NCI-H128 (cell line): ENCODE measurements at regions not wholly inside any gene's neighbourhood (a gene's known extent, or its start where the extent isn't known, plus 50 kb on each side); places are given as distances from the start of the nearest gene placed in this dataset.
"Not testable (repeated sequence)": the region's sequence is repeated elsewhere in the genome, so short reads cannot be mapped to it uniquely, and the experiment has no call there.

Experiments
- DNase-seq: peaks from one replicate; lab custom pipeline; 2025; ENCODE audit not compliant: unreplicated experiment; lab: John Stamatoyannopoulos, UW

DNA sequence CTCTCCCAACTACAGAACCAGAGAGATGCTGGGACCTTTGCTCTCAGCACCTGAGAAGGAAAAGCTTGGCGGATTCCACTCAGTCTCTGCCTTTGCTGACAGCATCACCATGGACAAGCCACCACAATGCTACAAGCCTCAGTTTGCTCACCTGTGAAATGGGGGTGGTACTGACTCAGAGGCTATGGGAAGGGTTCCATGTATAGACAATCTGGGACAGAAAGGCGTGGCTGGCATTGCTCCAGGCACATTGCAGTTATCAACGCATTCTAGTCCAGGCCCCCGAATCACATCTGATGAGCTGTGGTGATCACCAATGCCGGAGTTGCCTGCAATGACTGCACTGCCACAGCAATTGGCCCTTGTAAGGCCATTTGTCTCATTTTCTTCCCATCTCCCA lies 72.6 kb downstream of the ISX start:
- no peak for DNase-seq

DNA sequence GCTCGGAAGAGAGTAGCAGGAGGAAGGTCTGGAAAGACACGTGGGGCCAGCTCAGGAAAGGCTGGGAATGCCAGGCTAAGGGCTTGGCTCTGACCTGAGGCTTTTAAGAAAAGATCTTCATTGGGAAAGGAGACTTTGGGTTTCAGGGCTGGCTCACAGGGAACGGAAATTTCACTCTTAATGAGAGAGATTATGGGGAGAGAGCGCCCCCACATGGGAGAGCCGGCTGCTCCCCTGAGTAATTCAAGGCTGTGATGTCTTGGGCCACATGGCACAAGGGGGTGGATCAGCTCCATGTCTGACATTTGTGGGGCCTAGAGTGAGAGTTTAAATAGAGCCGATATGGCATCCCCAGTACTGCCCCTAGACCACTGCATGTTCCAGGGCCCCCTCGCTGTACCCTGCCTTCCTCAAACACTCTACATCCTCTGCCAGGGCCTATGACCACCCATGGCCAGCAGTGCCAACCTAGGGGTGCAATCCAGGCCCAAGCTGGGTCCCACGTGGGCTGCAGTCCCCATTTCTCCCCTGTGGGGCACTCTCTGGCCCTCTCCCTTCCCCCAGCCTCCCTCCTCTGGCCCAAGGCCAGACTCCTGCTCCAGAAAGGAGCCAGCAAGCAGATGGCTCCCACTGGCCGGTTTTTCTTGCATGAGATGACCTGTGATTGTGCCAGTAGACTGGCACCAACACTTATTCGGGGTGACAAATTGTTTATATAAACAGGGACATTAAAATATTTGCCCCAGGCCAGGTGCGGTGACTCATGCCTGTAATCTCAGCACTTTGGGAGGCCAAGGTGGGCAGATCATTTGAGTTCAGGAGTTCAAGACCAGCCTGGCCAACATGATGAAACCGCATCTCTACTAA lies 75.2 kb downstream of the ISX start:
- no peak for DNase-seq

DNA sequence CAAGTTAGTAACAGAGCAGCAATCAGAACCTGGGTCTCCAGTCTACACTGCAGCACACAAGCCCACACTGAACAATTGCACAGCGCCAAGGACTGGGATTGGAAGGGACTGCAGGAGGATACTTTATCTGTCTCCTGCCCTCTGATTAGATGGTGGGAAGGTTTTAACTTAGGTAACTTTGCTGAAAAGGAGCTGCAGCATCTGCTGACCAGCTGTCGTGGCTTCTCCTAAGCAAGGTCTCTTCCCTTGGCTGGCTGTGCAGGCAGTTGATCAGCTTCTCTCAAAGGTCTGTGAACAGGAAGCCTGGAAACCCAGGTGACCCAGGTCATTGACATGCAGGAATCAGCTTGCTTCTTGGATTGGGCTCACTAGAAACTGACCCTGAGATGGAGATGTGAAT lies 82.4 kb downstream of the ISX start:
- DNase-seq, result no peak

DNA sequence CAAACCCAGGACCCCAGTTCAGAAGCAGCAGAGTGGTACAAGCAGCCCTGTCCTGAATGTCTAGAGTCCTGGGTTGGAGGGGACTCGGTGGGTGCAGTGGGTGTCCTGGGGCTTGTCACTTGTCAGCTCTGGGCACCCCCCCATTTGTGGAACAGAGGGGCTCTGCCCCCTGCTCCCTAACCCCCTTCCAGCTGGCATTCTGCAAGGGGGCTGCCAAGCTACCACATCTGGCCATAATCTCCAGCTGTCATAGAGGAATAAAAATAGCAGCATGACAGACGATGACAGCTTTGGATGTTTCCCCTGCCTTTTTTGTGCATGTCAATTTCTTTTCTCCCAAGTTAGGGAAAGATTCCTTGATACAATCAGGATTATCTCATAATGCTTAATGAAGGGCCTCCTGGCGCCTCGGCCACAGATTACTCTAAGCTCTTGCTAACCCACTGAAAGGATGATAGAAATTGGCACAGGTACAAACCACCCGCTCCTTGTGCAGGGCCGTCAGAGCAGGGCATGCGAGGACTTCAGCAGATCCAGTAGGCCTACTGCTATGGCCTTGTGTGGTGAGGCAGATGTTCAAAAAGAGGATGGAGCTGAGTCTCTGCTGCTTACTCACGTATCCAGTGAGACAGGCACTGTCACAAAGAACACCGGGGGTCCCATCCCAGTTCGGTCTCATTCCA lies 83.0 kb downstream of the ISX start:
- no peak for DNase-seq

DNA sequence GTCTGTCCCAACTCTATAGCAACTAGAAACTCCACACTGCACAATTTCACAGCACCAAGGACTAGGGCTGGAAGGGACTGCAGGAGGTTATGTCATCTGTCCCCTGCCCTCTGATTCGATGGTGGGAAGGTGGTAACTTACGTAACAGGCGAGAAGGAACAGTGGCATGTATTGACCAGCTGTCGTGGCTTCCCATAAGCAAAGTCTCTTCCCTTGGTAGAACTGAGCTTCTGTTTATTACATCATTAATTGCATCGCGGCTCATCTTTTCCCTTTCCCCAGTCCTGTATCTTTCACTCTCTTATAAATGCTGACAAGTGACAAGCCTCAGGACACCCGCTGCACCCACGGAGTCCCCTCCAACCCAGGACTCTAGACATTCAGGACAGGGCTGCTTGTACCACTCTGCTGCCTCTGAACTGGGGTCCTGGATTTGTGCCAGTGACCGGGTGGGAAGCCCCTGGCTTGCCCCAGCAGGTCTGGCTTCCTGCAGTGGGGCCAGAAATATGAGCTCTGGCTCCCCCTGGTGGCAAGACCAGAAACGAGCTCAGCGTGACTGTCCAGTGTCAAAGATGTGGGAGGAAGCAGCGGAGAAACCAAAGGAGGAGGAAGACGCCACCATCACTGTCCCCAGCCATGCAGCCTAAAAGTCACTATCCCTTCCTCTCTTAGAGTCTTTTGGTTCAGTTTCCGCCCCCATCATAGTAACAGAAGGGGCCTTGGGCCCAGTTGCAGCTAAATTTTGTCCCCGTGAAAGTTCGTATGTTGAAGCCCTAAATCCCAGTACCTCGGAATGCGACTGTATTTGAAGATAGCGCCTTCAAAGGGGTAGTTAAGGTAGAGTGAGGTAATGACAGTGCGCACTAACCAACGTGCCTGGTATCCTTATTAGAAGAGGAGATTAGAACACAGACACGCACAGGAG lies 84.5 kb downstream of the ISX start:
- no peak for DNase-seq

DNA sequence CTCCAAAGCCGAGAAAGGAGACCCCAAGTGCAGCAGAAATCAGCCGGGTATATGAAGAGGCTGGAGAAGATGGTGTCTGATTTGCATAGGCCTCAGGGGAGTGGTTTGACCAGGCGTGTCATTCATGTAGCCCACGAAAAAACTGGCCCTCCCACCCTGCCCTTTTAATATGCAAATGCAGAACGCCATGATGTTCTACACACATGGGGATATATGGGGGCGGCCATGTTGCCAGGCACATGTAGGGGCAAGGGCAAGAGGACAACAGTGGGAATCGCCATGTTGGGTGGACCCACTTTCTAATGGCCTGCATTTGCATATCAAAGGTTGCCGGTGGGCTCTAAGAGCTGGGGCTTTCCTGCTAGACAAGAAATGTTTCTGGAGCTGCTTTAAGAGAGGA lies 86.4 kb downstream of the ISX start:
- no peak for DNase-seq

DNA sequence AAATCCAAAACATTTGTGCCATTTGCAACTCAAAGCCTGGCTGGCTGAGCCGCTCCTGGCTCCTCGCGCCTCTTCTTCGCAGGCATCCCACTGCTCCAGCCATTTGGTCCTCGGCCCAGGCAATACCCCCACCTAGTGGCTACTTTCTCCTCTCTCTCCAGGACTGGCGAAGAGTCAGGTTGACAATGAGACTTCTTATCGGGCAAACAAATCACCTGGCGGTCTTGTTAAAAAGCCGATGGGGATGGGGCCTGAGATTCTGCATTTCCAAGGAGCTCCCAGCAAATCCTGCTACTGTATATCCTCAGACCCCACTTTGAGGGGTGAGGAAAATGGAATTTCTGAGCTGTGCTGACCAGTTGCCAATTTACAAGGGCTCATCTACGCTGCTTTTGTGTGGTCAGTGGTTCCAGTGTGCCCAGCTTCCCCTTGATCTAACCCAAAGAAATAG lies 89.0 kb downstream of the ISX start:
- peak; percentile 20 for DNase-seq

DNA sequence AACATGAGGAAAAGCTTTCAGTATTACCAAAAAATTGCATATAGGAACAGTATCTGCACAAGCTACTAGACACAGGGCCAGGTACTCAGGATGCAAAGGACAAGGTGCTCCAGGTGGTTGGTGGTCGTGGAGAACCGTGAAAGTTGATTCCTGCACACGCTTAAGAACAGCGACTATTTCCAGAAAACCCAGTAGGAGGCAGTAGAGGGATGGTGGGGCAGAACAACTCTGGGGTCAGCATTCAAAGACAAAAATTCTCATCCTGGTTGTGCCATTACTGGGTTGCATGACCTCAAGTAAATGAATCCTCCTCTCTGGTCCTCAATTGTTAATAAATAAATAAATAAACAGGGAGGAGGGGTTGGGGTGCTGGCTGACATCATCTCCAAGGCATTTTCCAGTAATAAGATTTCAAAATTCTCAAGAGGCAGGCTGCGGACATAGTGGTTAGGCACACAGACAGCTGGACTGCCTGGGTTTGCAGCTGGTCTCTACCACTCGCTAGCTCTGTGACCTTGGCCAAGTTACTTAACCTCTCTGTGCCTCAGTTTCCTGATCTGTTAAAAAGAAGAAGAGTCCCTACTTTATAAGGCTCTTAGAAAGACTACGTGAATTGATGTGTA lies 89.6 kb downstream of the ISX start:
- DNase-seq, result no peak

DNA sequence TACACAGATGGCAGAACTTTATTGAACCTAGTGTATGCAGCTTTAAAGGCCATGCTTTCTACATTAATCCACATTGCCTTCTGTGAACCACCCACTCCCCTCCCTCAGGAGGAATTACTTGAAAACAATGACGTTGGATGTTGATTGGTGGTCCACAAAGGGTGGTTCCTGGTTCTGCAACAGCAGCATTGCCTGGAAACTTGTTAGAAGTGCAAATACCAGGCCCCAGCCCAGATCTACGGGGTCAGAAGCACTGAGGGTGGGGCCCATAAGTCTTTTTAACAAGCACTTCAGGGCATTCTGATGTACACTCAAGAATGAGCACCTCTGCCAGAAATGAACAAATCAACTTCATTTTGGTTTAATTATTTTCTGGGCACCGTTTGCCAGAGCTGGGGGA lies 91.0 kb downstream of the ISX start:
- no peak for DNase-seq

DNA sequence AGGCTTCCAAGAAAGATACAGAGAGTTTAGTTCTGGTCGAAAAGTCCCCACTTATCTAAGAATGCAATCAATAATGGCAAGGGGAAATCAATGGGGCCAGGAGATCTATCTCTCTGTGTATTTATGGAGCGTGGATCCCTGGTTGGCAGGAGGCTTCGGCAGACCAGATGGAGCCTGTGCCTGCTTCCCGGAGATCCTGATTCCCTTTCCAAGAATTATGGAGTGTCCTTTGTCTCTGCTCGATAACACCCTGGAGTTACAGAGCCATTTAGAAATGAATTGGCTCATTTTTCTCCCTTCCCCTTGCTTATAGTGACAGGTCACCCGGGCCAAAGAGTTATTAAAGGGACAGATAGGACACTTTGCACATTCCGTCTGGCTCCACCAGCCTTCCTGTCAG lies 92.4 kb downstream of the ISX start:
- DNase-seq, result no peak

DNA sequence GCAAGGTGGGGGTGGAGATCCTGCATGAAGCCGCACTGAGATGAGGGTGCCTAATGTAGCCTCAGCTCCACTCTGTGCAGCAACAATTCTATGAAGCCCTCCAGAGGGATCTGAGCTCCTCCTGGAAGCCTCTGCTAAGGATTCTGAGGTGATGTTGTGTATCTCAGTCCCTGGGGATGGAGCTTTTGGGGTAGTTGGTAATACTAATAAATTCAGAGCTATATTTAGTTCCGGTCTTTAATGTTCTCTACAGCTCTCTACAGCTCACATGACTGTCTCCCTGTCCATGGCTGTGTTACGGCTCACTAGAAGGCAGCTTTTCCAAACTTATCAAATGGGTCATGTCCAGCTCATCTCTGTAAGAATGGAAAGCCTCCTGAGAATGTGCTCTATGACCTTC lies 93.4 kb downstream of the ISX start:
- no peak for DNase-seq

DNA sequence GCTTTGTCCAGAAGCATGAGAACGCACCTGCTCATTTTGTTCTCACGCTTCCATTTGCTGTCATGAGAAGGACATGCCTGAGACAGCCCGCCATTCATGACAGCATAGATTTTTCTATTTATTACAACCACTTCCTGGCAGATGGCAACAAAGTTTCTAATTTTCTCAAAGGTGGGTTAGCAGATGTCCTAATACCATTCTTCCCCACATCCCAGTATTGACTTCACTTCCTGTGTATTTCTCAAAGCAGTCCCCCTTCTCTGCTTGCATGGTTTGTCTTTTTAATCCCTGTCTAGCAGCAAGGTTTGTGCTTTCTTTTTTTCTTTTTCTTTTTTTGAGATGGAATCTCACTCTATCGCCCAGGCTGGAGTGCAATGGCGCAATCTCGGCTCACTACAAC lies 94.3 kb downstream of the ISX start:
- DNase-seq, result no peak

DNA sequence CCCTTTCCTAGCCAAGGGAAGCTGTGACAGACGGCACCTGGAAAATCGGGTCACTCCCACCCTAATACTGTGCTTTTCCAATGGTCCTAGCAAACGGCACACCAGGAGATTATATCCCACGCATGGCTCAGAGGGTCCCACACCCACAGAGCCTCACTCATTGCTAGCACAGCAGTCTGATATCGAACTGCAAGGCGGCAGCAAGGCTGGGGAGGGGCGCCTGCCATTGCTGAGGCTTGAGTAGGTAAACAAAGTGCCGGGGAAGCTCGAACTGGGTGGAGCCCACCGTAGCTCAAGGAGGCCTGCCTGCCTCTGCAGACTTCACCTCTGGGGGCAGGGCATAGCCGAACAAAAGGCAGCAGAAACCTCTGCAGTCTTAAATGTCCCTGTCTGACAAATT lies 91.4 kb upstream of the HMGXB4 start:
- DNase-seq, result not testable (repeated sequence)

DNA sequence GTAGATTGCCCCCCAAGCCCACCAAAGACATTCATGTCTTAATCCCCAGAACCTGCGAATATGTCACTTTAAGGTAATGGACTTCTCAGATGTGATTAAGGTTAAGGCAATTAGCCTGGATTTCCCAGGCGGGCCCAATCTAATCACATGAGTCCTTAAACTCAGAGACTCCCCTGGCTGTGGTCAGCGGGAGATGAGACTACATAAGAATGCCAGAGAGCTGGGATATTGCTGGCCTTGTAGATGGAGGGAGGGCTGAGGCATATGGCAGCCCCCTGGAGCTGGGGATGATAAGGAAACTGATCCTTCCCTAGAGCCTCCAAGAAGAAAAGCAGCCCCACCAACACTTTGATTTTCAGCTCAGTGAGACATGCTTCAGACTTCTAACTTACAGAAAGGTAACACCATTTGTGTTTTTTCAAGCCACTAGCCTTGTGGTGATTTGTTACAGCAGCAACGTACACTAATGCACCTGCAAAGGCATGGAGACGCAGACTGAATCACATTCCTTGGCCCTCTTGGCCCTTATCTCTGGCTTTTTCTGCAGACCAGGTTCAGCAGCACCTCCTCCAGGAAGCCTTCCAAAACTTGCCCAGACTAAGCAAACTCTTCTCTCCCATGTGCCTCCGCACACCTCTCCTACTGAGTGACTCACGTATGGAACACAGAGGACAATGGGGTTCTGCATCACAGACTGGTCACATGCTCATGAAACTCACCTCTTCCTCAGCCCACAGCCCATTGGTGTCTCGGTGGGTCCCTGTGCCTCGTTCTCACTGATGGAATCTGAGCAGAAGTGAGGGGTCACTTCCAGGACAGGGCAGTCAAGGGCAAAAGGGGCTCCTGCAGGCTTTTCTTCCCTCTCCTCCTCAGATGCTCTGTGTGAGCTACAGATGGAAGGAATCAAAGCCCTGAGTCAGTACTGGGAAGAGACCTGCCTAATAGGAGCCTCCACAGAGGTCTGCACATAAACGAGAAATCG lies 86.3 kb upstream of the HMGXB4 start:
- DNase-seq, result no peak

DNA sequence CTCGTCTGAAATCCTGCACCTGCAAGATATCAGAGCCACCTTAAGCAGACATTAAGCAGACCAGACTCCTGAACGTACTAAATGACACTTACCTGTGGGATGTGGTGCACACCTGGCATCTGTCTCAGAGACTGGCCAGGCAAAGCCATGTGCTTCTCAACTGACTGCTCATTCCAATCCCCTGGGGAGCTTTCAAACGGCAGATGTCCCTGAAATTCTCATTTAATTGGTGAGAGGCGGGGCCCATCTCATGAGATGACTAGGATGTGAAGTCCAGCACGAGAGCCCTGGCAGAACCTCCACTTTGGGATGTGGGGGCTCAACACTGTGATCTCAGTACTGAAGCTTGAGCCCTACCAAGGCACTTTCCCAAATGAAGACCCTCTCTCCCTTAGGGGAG lies 84.9 kb upstream of the HMGXB4 start:
- peak; percentile 47 for DNase-seq

DNA sequence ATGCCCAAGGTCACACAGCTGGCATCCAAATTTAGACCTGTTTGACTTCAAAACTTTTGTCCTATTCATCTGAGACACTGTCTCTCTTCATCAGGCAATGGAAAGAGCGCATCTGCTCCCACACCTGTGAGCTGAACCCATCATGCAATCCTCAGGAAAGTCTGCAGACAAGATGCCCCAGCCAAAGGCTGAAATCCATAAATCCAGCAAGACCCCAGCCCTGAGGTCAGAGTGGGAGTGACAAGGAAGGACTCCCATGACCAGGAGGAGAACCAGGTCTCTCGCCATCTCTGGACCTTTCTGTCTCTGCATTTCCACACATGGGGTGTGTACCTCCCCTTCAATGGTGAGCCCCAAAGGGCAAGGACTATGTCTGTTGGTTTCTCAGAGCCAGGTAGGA lies 83.6 kb upstream of the HMGXB4 start:
- no peak for DNase-seq

DNA sequence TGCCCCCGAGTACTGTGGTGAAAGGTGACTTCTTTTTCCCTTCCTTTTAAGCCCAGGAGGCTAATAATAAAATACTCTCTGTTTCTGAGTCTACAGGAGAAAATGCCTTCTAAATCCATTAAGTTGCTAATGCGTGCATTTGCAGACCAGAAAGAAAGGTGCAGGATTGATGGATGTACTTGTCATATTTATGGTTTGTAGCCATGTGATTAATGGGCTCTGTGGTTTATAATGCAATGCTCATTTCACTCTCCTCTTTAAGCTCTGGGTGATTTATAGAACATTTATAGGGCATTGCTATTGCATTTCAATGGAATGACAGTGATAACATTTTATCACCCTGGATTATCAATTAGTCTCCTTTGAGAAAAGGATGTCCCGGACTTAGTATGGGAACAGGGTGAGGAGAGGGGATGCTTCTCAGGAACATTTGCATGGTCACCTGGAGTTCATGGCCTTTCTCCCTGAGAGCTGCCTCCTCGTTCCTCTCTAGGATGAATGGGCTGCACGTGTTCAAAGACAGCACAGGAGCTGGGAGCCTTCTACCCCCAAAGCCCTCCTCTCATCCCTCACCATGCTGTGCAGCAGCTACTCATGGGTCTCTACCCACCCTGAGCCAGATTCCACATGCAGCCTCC lies 82.8 kb upstream of the HMGXB4 start:
- peak; percentile 2 for DNase-seq

DNA sequence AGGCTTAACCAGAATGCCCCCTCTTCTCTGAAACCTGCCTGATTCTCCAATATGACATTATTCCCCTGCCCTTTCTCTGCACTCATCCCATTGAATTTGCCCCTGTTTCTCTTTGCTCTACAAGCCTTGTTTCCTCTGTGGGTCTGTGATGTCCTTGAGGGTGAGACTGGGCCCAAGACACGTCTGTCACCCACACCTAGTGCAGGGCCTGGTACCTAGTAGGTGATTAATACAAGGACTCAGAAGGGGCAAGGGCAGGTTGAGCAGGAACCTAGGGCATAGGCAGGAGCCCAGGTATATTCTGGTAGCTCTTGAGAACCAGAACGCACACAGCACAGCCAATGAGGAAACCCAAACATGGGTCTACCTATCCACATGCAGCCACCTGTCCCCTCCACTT lies 81.9 kb upstream of the HMGXB4 start:
- DNase-seq, result no peak

DNA sequence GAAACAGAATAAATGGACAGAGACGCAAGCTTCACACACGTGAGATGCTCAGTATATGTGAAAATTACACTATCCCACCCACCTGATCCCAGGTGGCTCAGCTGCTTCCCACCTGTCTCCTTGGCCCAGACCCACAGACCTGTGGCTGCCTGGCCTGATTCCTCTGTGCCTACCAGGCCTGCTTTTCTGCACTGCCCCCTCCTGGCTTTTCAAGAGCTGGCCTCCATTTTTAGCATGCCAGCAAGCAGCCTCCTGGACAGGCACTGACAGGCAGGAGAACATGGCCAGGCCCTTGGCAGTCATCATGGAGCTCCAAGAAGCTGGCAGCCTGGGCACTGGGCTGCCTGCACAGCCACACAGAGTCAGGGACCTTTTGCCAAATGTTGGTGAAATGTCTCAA lies 79.5 kb upstream of the HMGXB4 start:
- DNase-seq, result no peak
